Peyer's patch (tissue), 4 donors: ENCODE measurements at regions not wholly inside any gene's neighbourhood (a gene's known extent, or its start where the extent isn't known, plus 50 kb on each side); places are given as distances from the start of the nearest gene placed in this dataset.
"Not testable (repeated sequence)": the region's sequence is repeated elsewhere in the genome, so short reads cannot be mapped to it uniquely, and the experiment has no call there.

Source experiments
- DNase-seq, 3 donors: peaks; one replicate each; pipeline ENCODE4 v3.0.0-alpha.2; 2017 to 2019
- H3K27ac ChIP-seq, 4 donors: fragments of 200-600 bp; sonication (generic); one replicate each; pipeline ENCODE4 v1.5.1; 2016 to 2019
- H3K27me3 ChIP-seq, 2 donors: fragments of 200-600 bp; sonication (generic); one replicate each; pipeline ENCODE4 v1.5.1; 2019
- H3K36me3 ChIP-seq, 3 donors: fragments of 200-600 bp; sonication (generic); one replicate each; pipeline ENCODE4 v1.5.1; 2016 to 2019
- H3K4me1 ChIP-seq, 4 donors: fragments of 200-600 bp; sonication (generic); one replicate each; pipeline ENCODE4 v1.5.1; 2016 to 2019
- H3K4me3 ChIP-seq, 4 donors: fragments of 200-600 bp; sonication (generic); 1 replicate in 3 of 4; 2 replicates in 1 of 4; pipeline ENCODE4 v1.5.1; 2016 to 2019; ENCODE audit warnings: mild to moderate bottlenecking in 1 of 4
- H3K9me3 ChIP-seq, 4 donors: fragments of 200-600 bp; sonication (generic); one replicate each; pipeline ENCODE4 v1.5.1; 2016 to 2019; ENCODE audit warnings: mild to moderate bottlenecking in 1 of 4
- POLR2A ChIP-seq, 2 donors: fragments of 450-650 bp; IDR thresholded peaks; one replicate each; pipeline ENCODE4 v1.5.1; 2017; ENCODE audit warnings: antibody characterized with exemption in 2 of 2, mild to moderate bottlenecking in 2 of 2, moderate library complexity in 2 of 2
- TF ChIP-seq, protein P1 (sequence below), 6 experiments: fragments of 450-650 bp in 4 of 6; fragments of 200-600 bp in 2 of 6; sonication (generic) in 1 of 6; IDR thresholded peaks; one replicate each; pipeline ENCODE4 v1.5.1; 2017 to 2019; ENCODE audit warnings: antibody characterized with exemption in 6 of 6, mild to moderate bottlenecking in 3 of 6, moderate library complexity in 1 of 6

DNA sequence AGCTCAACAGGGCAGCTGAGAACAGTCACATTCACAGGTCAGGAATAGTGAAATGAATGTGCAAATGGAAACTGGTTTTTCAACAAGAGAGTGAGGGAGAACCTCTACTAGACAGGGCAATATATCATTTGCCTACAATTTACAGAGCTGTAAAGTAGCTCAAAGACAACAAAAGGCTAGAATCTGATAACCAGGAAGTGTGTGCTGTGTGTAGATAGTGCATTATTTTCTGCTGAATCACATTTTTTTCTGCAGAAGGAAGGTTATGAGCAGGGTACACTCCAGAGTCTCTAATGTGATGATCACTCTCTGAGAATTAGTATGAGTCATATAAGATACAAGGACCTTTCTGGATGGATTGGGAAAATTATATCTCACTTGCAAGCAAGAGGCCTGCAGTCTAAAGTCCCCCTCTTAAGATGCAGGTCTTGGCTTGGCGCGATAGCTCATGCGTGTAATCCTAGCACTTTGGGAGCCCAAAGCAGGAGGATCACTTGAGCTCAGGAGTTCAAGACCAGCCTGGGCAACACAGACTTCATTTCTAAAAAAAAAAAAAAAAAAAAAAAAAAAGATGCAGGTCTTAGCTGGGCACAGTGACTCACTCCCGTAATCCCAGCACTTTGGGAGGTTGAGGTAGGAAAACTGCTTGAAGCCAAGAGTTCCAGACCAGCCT lies 59.9 kb upstream of the COBL start:
- TF ChIP-seq POLR2A (IDR thresholded peaks at IDR 0.05) = no peak
- TF ChIP-seq, protein P1, sequence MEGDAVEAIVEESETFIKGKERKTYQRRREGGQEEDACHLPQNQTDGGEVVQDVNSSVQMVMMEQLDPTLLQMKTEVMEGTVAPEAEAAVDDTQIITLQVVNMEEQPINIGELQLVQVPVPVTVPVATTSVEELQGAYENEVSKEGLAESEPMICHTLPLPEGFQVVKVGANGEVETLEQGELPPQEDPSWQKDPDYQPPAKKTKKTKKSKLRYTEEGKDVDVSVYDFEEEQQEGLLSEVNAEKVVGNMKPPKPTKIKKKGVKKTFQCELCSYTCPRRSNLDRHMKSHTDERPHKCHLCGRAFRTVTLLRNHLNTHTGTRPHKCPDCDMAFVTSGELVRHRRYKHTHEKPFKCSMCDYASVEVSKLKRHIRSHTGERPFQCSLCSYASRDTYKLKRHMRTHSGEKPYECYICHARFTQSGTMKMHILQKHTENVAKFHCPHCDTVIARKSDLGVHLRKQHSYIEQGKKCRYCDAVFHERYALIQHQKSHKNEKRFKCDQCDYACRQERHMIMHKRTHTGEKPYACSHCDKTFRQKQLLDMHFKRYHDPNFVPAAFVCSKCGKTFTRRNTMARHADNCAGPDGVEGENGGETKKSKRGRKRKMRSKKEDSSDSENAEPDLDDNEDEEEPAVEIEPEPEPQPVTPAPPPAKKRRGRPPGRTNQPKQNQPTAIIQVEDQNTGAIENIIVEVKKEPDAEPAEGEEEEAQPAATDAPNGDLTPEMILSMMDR (IDR thresholded peaks at IDR 0.05) = no peak
- peaks cover 0 to 5% (median 0%) of the 10 kb centered on the region in 4 donors for H3K4me1 ChIP-seq
- no peaks in the 10 kb centered on the region for H3K9me3 ChIP-seq
- DNase-seq = no peak
- H3K27ac ChIP-seq = peak overlapping the region in 2 of 4 donors; percentile 6 to 44
- no peak overlapping the region for H3K4me3 ChIP-seq
- H3K36me3 ChIP-seq = no peaks in the 10 kb centered on the region
- H3K27me3 ChIP-seq = no peaks in the 10 kb centered on the region

DNA sequence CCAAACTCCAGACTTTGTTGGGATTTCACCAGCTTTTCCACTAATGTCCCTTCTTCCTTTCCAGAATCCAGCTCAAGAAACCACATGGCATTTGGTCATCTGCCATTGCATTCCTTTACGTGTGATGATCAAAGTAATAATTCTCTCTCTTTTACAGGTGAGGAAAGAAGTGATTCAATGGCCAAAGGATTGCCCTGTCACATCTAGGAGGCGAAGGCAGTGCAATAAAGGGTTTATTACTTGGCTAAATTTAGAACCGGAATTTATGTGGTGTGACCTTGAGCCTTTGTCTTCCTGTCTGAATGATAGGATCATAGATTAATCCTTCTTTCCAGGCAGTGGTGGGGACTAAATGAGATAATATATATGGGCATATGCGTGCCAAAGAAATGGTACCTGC lies 58.3 kb upstream of the COBL start:
- H3K36me3 ChIP-seq = no peaks in the 10 kb centered on the region
- H3K27ac ChIP-seq = no peak overlapping the region
- TF ChIP-seq, protein P1 (IDR thresholded peaks at IDR 0.05) = no peak
- no peak for DNase-seq
- no peaks in the 10 kb centered on the region for H3K27me3 ChIP-seq
- no peaks in the 10 kb centered on the region for H3K9me3 ChIP-seq
- no peak overlapping the region for H3K4me3 ChIP-seq
- H3K4me1 ChIP-seq = peaks cover 0 to 5% (median 0%) of the 10 kb centered on the region in 4 donors

DNA sequence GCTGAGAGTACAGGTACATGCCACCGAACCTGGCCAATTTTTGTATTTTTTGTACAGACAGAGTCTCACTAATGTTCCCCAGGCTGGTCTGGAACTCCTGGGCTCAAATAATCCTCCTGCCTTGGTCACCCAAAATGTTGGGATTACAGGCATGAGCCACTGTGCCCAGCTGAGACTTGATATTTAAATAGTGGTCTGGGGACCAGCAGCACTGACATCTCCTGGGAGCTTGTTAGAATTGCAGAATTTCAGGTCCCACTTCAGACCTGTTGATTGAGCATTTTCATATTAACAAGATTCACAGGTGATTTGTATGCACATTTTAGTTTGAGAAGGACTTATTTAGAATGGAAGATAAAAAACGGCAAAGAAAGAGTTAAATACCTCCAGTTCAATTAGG lies 57.0 kb upstream of the COBL start:
- H3K4me1 ChIP-seq, H3K27me3 ChIP-seq, DNase-seq, H3K27ac ChIP-seq, H3K4me3 ChIP-seq, H3K9me3 ChIP-seq, H3K36me3 ChIP-seq: not testable (repeated sequence)

DNA sequence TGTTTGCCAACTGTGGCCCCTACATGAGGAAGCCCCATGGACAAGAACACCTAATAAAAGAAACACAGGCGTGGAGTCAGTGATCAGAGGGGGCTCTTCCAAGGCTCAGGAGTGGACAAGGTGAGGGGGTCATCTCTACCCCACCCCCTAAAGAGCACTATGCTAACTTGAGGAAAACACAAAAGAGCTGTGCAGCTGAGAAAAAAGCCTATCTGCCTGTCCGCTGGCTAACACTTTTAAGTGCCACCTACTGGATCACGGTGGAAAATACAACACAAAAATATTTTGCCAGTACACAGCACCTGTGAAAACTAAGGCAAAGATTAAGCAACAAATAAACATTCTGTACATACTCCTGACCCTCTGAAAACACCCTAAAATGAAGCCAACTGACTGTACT lies 53.1 kb upstream of the COBL start:
- Histone ChIP-seq H3K9me3 (no peaks in the 10 kb centered on the region), H3K27me3 (no peaks in the 10 kb centered on the region), H3K4me3 (no peak overlapping the region), H3K36me3 (no peaks in the 10 kb centered on the region), H3K27ac (no peak overlapping the region), H3K4me1 (no peaks in the 10 kb centered on the region)
- no peak for DNase-seq
- no peak for TF ChIP-seq POLR2A (IDR thresholded peaks at IDR 0.05)
- TF ChIP-seq, protein P1 (IDR thresholded peaks at IDR 0.05) = peak in 3 of 6 experiments; percentile 53 to 59 (median 56)

DNA sequence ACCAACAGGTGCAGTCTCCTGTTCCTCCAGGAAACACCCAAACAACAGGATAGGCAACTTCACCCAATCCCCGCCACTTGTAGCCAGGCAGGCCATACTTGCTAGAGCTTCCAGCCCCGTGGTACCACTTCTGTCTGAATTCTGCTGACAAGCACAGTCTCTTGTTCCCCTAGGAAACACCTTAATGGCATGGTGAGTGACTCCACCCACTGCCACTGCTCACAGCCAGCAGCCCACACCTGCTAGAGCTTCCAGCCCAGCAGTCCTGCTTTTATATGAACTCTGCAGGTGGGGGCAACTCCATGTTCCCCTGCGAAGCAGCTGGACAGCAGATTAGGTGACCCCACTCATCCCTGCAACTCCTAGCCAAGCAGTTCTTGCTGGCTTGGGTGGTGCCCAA lies 52.6 kb upstream of the COBL start:
- not testable (repeated sequence) for H3K36me3 ChIP-seq, DNase-seq, H3K9me3 ChIP-seq, H3K4me1 ChIP-seq, H3K27me3 ChIP-seq, H3K4me3 ChIP-seq, H3K27ac ChIP-seq

DNA sequence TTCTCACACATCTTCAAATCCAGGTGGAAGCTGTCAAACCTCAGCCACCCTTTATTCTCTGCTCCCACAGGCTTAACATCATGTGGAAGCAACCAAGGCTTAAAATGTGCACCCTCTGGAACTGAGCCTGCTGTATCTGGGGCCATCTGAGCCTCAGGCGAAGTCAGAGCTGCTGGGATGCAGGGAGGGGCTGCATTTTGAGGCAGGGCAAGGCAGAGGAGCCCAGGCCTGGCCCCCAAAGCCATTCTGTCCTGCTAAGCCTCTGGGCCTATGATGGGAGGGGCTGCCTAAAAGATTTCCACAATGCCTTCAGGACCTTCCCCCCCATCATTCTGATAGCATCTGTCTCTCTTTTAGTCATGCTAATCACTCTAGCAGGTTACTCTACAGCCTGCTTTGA lies 51.7 kb upstream of the COBL start:
- TF ChIP-seq, protein P1 (IDR thresholded peaks at IDR 0.05) = no peak
- no peaks in the 10 kb centered on the region for H3K9me3 ChIP-seq
- no peaks in the 10 kb centered on the region for H3K27me3 ChIP-seq
- no peak overlapping the region for H3K27ac ChIP-seq
- H3K4me1 ChIP-seq = no peaks in the 10 kb centered on the region
- no peaks in the 10 kb centered on the region for H3K36me3 ChIP-seq
- H3K4me3 ChIP-seq = no peak overlapping the region
- DNase-seq = no peak

DNA sequence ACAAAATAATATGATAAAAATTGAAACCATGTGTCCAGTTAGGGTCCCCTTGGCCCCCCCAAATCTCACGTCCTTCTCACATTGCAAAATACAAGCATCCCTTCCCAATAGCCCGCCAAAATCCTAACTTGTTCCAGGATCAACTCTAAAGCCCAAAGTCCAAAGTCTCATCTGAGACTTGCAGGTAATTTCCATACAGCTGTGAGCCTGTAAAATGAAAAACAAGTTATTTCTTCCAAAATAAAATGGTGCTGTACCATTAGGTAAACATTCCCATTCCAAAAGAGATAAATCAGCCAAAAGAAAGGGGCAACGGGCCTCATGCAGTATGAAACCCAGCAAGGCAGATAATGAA lies 51.0 kb upstream of the COBL start:
- H3K27me3 ChIP-seq = no peaks in the 10 kb centered on the region
- no peak for DNase-seq
- no peaks in the 10 kb centered on the region for H3K36me3 ChIP-seq
- H3K27ac ChIP-seq = no peak overlapping the region
- H3K9me3 ChIP-seq = no peaks in the 10 kb centered on the region
- H3K4me1 ChIP-seq = no peaks in the 10 kb centered on the region
- no peak for TF ChIP-seq POLR2A (IDR thresholded peaks at IDR 0.05)
- TF ChIP-seq, protein P1 (IDR thresholded peaks at IDR 0.05) = no peak
- H3K4me3 ChIP-seq = no peak overlapping the region
